ENCODE measurements at regions not wholly inside any gene's neighbourhood (a gene's known extent, or its start where the extent isn't known, plus 50 kb on each side); places are given as distances from the start of the nearest gene placed in this dataset.

DNA sequence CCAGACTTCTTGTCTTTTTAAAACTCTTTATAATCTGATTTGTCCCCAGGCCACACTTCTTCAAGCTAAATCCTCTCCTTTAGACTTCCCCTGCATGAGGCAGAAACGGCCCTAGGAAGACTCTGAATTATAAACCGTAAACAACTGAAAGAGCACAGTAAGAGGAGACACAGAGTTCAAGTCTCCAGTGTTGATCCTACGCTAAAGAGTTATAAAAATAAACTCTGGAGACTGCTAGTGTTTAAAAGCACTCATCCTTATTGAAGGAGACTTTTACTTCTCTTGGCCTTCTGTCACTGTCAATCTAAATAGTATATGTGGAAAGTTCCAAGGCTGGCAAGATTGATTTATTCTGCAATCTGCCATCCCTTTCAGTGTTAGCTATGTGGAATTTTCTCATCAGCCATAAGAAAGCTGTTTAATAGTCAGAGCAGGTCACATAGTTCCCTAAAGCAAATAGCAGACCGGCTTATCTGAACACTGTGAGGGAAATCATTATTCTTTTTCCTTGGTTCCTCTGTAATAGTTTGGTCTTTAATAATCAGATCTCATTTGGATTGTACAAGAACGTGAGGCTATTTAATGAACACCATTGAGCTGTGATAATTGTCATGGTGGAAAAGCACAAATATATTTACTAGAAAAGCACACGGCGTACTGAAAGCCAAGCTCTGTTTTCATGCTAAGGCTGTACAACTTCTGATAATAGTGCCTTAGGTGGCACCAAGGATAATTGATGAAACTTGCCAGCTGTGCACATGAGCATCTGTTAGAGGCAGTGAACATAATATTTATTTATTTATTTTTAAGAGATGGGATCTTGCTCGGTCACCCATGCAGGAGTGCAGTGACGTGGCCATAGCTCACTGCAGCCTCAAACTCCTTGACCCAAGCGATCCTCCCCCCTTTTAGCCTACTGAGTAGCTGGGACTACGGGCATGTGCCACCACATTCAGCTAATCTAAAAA is 157.7 kb downstream of the CEP135 start:
- TF ChIP-seq MEIS2 (CRISPR knock-in tag; IDR thresholded peaks at IDR 0.05) (no peak), GTF2F1 (IDR thresholded peaks at IDR 0.05; ENCODE audit: low read length) (no peak), NR3C1 (CRISPR knock-in tag; IDR thresholded peaks at IDR 0.05) (no peak)

Measured in HepG2 (cell line).